Tibial artery (tissue), 4 donors: ENCODE measurements at regions not wholly inside any gene's neighbourhood (a gene's known extent, or its start where the extent isn't known, plus 50 kb on each side); places are given as distances from the start of the nearest gene placed in this dataset.

ENCODE experiments used
- DNase-seq, 2 donors: peaks; one replicate each; pipeline ENCODE4 v3.0.0-alpha.2; 2019
- H3K27ac ChIP-seq, 2 donors: fragments of 200-600 bp; sonication (generic) in 1 of 2; 1 replicate in 1 of 2; 2 replicates in 1 of 2; pipeline ENCODE4 v1.5.1; 2018 to 2019; ENCODE audit warnings: mild to moderate bottlenecking in 1 of 2
- H3K27me3 ChIP-seq, 2 donors: fragments of 200-600 bp; sonication (generic) in 1 of 2; one replicate each; pipeline versions ENCODE4 v1.5.1 to v1.6.0; 2016 to 2019
- H3K36me3 ChIP-seq, 3 donors: fragments of 200-600 bp; sonication (generic) in 2 of 3; one replicate each; pipeline ENCODE4 v1.5.1; 2016 to 2019; ENCODE audit warnings: mild to moderate bottlenecking in 2 of 3
- H3K4me1 ChIP-seq, 4 donors: fragments of 200-600 bp; sonication (generic) in 2 of 4; 1 replicate in 3 of 4; 2 replicates in 1 of 4; pipeline ENCODE4 v1.5.1; 2016 to 2019
- H3K4me3 ChIP-seq, 2 donors: fragments of 200-600 bp; sonication (generic) in 1 of 2; 1 replicate in 1 of 2; 2 replicates in 1 of 2; pipeline ENCODE4 v1.5.1; 2018 to 2019; ENCODE audit warnings: mild to moderate bottlenecking in 2 of 2
- H3K9me3 ChIP-seq, 3 donors: fragments of 200-600 bp; sonication (generic) in 1 of 3; one replicate each; pipeline ENCODE4 v1.5.1; 2016 to 2019
- CTCF ChIP-seq, 2 experiments: fragments of 200-600 bp in 1 of 2; fragments of 450-650 bp in 1 of 2; IDR thresholded peaks; one replicate each; pipeline ENCODE4 v1.5.1; 2017 to 2019; ENCODE audit warnings: antibody characterized with exemption in 2 of 2, mild to moderate bottlenecking in 1 of 2, moderate library complexity in 1 of 2
- intact Hi-C: fragments of 100-400 bp; cut with DNase I; formaldehyde crosslinking; loops from one replicate; pipeline ENCODE4 v1.15.0; 2023; ENCODE audit warnings: low total_unique reads

DNA sequence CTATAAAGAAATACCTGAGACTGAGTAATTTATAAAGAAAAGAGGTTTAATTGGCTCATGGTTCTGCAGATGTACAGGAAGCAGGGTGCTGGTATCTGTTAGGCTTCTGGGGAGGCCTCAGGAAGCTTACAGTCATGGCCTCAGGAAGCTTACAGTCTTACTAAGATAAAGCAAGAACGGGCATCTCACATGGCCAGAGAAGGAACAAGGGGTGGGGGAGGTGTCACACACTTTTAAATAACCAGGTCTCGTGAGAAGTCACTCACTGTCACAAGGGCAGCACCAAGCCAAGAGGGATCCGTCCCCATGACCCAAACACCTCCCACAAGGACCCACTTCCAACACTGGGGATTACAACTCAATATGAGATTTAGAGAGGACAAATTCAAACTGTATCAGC, 192.8 kb upstream of the B3GAT1 start:
- H3K4me1 ChIP-seq = no peaks in the 10 kb centered on the region
- no peak for DNase-seq
- no peak for TF ChIP-seq CTCF (IDR thresholded peaks at IDR 0.05)
- H3K9me3 ChIP-seq = no peaks in the 10 kb centered on the region
- H3K4me3 ChIP-seq = no peak overlapping the region
- H3K27ac ChIP-seq = no peak overlapping the region
- intact Hi-C loops = no loop called here
- H3K36me3 ChIP-seq = no peaks in the 10 kb centered on the region
- H3K27me3 ChIP-seq = peaks cover 0 to 7% of the 10 kb centered on the region in 2 donors

- H3K9me3 ChIP-seq = no peaks in the 10 kb centered on the region
- no peaks in the 10 kb centered on the region for H3K4me1 ChIP-seq
- no peak for DNase-seq
- H3K27ac ChIP-seq = no peak overlapping the region
- intact Hi-C loops = no loop called here
- no peaks in the 10 kb centered on the region for H3K36me3 ChIP-seq
- no peak overlapping the region for H3K4me3 ChIP-seq
- no peak for TF ChIP-seq CTCF (IDR thresholded peaks at IDR 0.05)
- H3K27me3 ChIP-seq = no peaks in the 10 kb centered on the region
These were observed 187.3 kb upstream of the B3GAT1 start for GRCh38 chr11:134599299-134599771.

- DNase-seq = no peak
- no peaks in the 10 kb centered on the region for H3K27me3 ChIP-seq
- no peaks in the 10 kb centered on the region for H3K36me3 ChIP-seq
- no peaks in the 10 kb centered on the region for H3K9me3 ChIP-seq
- intact Hi-C loops = no loop called here
- H3K27ac ChIP-seq = no peak overlapping the region
- no peak for TF ChIP-seq CTCF (IDR thresholded peaks at IDR 0.05)
- H3K4me3 ChIP-seq = no peak overlapping the region
- H3K4me1 ChIP-seq = no peaks in the 10 kb centered on the region
These were observed 186.3 kb upstream of the B3GAT1 start for GRCh38 chr11:134598368-134598767.

- Histone ChIP-seq H3K9me3 (no peaks in the 10 kb centered on the region), H3K4me3 (no peak overlapping the region), H3K27ac (no peak overlapping the region), H3K27me3 (no peaks in the 10 kb centered on the region), H3K4me1 (no peaks in the 10 kb centered on the region), H3K36me3 (no peaks in the 10 kb centered on the region)
- intact Hi-C loops = no loop called here
- peak in 1 of 2 donors; percentile 48 for DNase-seq
- no peak for TF ChIP-seq CTCF (IDR thresholded peaks at IDR 0.05)
These were observed 185.4 kb upstream of the B3GAT1 start for GRCh38 chr11:134597452-134597851.

- Histone ChIP-seq H3K9me3 (no peaks in the 10 kb centered on the region), H3K27me3 (no peaks in the 10 kb centered on the region), H3K4me1 (no peaks in the 10 kb centered on the region), H3K36me3 (no peaks in the 10 kb centered on the region), H3K4me3 (no peak overlapping the region), H3K27ac (no peak overlapping the region)
- DNase-seq = no peak
- intact Hi-C loops = no loop called here
- TF ChIP-seq CTCF (IDR thresholded peaks at IDR 0.05) = no peak
These were observed 184.4 kb upstream of the B3GAT1 start for GRCh38 chr11:134596404-134596803.

GRCh38 chr11:134592391-134592990, 180.4 kb upstream of the B3GAT1 start:
- no peak overlapping the region for H3K27ac ChIP-seq
- no peak for DNase-seq
- TF ChIP-seq CTCF (IDR thresholded peaks at IDR 0.05) = no peak
- intact Hi-C loops = no loop called here
- H3K4me3 ChIP-seq = no peak overlapping the region
- H3K27me3 ChIP-seq = no peaks in the 10 kb centered on the region
- H3K9me3 ChIP-seq = no peaks in the 10 kb centered on the region
- no peaks in the 10 kb centered on the region for H3K36me3 ChIP-seq
- H3K4me1 ChIP-seq = no peaks in the 10 kb centered on the region
